HL-60/S4 treated with retinoic acid at 250 ng/mL for 4 days and 3 days (cell line): ENCODE measurements at regions not wholly inside any gene's neighbourhood (a gene's known extent, or its start where the extent isn't known, plus 50 kb on each side); places are given as distances from the start of the nearest gene placed in this dataset.
"Not testable (repeated sequence)": the region's sequence is repeated elsewhere in the genome, so short reads cannot be mapped to it uniquely, and the experiment has no call there.

Experiments used
- in situ Hi-C: fragments of 300-500 bp; cut with MboI; formaldehyde crosslinking; loops from 2 replicates; pipeline ENCODE4 v1.7.0; 2022; ENCODE audit warnings: low sequenced_read_pairs

DNA sequence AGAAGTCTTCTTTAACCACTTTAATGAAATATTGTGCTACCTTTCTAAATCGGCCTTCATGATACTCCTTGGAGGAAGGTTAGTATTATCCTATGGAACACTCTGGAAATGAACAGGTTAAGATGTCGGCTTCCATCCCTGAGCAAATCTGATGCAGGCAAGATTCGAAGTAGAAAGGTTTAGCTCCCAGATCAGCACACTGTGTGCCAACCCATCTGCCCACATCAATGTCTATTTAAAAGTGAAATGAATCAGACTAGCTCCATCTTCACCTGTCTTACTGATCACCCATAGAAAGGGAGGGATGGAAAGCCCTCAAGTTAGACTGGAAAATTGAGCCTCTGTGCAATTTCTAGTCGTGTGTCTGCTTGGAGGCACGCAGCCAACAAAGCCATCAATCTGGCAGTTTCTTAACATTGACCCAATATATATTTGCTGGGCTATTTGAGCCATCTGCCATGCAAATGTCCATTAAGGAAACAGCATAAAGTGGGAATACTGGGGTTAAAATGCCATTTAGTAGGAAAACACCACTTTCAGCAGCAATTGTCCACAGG, 506.1 kb downstream of the RMST start:
- in situ Hi-C loops = no loop called here

DNA sequence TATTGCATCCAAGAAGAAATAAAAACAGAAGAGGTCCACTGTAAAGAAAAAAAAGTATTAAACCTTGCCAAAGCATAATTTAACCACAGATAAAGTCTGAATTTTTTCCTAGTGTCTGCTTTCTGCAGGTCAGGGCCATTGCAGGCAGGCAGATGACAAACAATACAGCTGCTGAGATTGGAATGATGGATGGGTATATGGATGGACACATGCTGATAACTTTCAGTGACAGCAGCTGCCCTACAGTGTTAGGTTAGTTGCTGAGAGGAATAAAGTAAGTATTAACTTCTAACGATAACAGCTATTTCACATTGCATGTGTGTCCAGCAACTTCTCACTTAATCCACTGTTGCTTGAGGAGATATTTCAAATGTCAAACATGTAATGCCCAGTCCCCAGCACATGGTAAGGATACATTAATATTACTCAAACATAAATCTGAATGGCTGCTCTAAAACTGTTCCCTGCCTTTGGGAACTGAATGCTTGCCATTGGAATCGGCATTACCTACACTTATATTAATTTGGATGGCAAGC, 515.3 kb downstream of the RMST start:
- in situ Hi-C loops = no loop called here

DNA sequence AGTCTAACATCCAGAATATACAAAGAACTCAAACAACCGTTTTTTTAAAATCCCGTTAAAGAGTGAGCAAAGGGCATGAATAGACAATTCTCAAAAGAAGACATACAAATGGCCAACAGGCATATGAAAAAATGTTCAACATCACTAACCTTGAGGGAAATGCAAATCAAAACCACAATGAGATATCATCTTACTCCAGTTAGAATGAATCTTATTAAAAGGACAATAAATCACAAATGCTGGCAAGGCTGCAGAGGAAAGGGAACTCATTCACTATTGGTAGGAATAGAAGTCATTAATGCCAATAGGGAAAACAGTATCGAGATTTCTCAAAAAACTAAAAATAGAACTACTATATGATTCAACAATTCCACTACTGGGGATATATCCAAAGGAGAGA, 520.1 kb downstream of the RMST start:
- in situ Hi-C loops = no loop called here

DNA sequence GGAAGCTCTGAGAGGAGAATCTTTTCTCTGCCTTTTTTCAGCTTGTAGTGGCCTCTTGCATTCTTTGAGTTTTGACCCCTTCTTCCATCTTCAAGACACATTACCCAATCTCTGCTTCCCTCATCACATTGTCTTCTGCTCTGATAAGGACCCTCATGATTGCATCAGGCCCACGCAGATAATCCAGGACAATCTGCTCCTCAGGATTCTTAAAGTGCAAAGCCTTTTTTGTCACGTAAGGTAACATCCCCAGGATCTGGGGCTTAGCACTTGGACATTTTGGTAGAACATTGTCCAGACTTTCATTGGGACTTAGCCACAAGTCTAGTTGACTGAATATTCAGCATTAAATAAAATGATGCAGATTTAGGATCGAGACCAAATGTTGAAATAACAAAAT, 521.2 kb downstream of the RMST start:
- in situ Hi-C loops = no loop called here

DNA sequence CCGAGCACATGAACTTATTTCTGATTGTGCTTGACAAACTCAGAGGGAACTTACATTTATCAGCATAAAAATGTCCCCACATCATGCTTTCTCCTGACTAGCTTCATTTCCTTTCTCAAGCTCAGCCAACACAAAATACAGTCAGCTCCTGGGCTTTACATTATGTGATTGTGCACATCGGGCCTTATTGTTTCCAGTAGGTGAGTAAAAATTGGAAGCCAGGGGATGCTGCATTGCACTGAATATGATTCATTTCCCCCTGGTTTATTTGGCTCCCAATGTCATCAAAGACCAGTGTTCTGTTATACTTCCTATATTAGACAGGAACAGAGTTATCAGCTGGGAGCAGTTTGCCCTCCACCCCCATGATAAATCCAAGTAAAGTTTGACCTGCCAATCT, 521.8 kb downstream of the RMST start:
- in situ Hi-C loops = no loop called here

DNA sequence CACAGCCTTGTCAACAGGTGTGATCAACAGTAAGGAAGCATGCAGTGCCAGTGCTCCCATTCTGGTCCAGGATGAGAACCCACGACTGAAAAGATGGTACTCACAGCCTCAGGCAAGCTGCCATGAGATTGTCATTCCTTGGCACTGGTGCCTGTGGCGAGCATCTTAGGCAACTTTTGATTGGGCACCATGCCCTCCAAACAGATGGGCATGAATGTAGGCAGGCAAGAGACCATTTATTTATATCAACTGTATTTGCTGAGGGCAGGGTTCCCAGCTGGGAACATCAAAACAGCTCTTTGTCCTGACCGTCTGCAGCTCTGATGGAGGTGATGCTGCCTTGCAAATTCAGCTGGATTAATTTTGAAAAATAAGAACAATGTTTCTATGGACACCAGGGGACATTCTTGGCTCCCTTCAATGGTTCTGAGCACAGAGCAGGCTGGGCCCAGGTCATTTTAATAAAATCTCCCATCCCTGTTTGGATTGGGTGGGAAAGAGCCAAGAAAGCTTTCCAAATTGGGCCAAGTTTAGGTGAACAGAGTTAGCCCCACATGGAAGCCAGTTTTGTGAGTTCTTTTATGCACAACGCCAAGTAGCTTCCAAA, 522.5 kb downstream of the RMST start:
- in situ Hi-C loops = no loop called here

DNA sequence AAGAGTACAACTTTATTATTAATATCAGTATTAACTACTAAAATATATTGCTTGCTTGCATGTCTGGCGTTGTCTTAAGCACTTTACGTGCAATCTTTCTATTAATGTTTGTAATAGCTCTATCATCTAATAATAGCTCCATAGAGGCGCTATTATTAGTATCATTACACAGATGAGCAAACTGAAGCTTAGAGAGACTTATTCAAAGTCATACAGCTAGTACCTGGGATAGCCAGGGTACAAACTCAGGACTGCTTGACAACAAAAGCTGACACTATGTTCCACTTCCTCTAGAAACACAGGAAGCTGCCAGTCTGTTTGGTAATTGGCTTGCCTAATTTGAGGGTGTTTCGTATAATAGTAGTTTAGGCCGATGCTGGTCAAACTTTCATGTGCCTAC, 523.2 kb downstream of the RMST start:
- in situ Hi-C loops = no loop called here

DNA sequence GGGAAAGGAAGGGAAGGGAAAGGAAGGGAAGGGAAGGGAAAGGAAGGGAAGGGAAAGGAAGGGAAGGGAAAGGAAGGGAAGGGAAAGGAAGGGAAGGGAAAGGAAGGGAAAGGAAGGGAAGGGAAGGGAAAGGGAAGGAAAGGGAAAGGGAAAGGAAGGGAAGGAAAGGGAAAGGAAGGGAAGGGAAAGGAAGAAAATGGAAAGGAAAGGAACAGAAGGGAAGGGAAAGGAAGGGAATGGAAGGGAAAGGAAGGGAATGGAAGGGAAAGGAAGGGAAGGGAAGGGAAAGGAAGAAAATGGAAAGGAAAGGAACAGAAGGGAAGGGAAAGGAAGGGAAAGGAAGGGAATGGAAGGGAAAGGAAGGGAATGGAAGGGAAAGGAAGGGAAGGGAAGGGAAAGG, 526.0 kb downstream of the RMST start:
- in situ Hi-C loops = not testable (repeated sequence)

DNA sequence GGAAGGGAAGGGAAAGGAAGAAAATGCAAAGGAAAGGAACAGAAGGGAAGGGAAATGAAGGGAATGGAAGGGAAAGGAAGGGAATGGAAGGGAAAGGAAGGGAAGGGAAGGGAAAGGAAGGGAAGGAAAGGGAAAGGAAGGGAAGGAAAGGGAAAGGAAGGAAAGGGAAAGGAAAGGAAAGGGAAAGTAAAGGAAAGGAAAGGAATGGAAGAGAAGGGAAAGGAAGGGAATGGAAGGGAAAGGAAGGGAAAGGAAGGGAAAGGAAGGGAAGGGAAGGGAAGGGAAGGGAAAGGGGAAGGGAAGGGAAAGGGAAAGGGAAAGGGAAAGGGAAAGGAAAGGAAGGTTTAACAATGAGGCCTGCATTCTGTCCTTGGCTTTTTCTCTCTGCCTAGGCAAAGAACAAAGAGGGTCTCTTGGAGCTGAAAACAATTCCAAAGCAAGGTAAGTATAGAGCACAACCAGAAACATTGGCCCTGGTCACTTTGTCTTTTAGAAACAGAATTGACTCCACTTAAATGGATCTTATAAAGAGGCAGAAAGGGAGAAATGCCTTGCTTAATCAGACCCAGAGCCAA, 525.9 kb upstream of the TMPO start:
- in situ Hi-C loops = no loop called here

DNA sequence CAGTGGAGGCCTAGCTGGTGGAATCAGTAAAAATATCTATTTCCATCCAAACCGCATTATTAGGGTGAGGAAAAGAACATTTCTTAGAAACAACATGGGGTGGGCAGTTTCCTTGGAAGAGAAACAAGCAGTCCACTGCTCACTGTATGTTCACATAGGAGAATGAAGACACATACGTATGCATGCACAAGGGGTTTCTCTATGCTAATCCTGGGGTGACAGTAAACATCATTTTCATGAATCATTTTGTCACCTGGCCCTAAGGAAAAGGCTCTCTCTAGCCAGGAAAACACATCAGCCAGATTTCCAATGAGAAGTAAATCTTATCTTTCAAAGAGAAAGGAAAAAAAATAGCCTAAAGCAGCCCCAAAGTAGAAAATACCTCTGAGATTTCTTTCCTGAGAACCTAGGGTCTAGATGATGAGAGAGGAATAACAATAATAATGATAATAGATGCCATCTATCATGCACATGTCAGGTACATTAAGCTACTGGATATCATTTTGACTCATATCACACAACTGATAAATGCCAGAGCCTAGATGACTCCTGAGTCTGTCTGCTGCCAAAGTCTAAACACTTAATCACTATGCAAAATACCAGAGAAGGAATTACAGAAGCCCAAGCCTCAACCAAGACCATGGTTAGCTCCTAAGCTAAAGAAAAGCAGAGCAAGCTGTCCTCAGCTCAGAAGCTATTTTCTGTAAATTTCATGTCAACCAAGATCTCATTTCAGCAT, 520.5 kb upstream of the TMPO start:
- in situ Hi-C loops = no loop called here

DNA sequence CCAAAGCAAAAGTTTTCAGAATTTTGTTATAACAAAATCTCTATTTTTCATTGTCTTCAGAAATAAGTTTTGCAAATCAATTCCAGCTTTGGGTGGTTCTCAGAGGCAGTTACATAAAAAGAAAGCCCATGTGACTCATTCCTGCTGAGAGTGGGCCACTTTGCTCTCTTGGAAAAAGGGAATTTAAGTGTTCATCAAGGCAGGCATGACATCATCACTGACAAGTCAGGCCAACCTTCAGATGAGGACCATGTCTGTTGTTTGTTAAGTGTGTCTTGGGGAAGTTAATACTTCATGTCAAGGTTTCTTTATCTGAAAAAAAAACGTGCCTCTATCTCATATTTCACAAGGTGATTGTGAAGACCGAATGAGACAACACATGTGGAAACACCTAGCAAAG, 519.8 kb upstream of the TMPO start:
- in situ Hi-C loops = no loop called here

DNA sequence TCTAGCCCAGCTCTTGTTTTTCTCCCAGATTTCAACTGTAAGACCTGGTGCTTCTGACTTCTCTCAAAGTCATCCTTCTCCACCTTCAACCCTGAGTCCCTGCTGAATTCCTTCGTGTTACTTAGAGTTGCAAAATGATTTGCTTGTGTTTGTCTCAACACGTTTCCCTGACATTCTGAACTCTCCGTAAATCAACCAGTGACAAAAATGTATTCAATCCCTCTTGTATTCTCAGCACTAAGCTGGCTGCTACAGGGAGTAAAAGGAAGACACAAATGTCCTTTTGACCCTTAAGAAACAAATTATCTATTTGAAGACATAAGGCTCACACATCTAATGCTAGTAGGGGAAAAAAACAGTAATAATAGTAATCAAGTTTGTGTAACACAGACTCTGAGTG, 514.0 kb upstream of the TMPO start:
- in situ Hi-C loops = no loop called here

DNA sequence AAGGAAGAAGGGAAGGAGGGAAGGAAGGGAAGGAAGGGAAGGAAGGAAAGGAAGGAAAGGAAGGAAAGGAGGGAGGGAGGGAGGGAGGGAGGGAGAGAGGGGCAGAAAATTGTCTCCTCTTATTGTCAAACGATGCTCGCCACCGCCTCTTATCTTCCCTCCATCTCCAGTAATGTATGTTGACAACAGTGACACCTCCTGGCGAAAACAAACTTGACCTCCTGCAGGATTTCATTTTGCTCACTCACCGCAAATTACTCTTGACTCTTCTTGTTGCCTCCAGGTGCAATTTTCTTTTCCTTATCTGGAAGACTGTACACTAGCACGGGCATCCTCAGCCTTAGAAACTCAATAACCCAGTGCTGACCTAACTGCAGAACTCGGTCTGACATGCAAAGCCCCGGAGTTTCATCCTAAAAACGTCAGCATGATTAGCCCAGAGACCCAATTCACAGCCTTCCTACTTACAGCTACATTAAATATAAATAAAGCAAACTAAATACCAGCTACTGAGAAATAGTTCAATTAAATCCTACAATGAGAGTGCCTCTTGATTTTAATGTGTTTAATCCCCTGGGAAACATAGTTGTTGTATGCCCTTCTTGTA, 512.4 kb upstream of the TMPO start:
- in situ Hi-C loops = no loop called here

DNA sequence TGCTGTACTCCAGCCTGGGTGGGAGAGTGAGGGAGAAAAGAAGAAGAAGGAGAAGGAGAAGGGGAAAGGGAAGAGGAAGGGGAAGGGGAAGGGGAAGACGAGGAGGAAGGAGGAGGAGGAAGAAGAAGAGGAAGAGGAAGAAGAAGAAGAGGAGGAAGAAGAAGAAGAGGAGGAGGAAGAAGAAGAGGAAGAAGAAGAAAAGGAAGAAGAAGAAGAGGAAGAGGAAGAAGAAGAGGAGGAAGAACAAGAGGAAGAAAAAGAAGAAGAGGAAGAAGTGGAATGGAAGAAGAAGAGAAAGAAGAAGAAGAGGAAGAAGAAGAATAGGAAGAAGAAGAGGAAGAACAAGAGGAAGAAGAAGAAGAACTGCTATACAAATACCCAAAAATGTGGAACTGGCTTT, 507.4 kb upstream of the TMPO start:
- in situ Hi-C loops = no loop called here

DNA sequence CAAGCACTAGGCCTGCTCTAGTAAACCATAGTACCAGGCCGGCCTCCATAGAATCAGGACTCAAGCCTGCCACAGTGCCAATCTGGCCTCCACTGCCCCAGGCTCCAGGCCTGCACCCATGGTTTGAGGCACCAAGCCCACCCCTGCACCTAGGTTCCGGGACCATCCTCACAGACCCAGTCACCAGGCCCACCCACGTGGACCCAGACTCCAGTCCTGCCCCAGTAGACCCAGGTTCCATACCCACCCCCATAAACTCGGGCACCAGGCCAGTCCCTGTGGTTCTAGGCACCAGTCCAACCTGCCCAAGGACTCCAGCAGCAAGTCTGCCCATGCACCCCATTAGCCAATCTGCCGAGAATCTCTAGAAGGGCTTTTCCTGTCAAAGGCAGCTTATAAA, 501.8 kb upstream of the TMPO start:
- in situ Hi-C loops = no loop called here

DNA sequence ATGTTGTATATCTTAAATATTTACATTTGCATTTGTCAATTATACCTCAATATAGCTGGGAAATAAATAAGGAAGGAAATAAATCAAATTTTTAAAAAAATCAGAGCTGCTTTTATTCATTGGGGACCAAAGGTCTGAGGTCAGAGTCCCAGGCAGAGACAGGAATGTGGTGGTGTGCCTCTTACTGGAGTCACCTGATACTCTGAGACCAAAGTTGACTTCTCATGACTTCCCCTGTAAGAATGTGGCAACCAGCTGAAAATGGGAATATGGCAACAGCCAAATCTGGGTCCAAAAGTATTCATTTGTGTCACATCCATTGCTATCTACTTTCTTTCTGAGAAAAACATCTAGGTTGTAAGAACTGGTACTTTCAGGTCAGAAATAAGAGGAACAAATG, 496.6 kb upstream of the TMPO start:
- in situ Hi-C loops = no loop called here

DNA sequence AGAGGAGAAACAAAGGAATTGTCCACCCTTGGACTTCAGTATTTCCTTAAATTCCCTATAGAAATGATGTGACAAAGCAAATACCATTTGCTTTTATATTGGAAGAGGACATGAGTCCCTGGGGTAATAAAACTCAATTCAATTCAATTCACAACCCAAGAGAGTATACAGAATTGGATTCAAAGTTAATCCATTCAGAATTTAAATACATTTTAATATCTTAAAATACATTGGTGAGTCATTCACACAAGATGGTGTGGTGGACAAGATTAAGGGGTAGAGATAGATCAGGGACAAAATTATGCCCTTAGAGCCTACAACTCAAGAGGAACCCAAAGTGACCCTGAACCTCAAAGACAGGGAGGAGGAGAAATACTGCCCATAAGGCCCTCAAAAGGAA, 495.0 kb upstream of the TMPO start:
- in situ Hi-C loops = no loop called here

DNA sequence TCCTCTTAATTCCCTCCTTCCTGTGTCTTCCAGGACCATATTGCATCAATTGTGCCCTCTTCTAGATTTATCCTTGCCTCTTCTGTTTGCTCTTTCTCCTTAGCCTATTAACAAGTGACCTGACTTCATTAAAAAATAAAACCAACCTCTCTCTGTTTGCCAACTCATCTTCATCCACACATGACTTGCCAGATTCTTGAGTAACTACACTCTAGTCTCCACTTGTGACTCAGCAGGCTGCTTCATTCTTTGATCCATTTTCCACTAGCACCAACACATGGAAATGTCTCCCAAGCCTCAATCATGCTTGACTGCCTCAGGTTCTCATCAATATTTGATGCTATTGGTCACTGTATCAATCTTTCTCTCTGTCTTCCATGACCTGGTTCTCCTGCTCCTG, 492.4 kb upstream of the TMPO start:
- in situ Hi-C loops = no loop called here

DNA sequence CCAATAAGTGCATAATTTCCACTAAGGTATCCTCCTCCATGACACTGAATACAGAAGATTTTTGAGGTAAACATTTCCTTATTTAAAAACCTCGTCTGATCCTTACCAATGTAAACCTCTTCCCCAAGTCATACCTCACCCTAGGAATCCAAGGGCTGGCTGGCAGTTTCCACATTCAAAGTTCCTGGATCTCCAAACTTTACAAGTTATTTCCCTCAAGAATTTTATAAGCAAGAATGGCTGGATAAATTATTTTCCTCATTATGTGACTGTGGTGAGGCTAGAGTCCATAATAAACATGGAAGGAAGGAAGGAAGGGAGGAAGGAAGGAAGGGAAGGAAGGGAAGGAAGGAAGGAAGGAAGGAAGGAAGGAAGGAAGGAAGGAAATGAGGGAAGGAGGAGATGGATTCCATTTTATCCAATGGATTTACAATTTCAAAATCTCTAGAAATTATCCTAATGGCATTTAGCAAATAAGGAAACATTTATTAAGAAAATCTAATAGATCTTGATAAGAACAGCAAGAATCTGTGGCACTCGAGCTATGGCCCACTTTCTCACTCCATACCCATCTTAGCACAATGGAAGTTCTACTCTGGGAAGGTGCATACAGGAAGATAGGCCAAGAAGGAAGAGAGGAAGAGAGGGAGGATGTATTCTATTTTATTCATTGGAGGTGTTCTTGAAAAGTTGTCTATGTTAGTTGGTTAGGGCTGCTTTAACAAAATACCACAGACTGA, 477.8 kb upstream of the TMPO start:
- in situ Hi-C loops = no loop called here

DNA sequence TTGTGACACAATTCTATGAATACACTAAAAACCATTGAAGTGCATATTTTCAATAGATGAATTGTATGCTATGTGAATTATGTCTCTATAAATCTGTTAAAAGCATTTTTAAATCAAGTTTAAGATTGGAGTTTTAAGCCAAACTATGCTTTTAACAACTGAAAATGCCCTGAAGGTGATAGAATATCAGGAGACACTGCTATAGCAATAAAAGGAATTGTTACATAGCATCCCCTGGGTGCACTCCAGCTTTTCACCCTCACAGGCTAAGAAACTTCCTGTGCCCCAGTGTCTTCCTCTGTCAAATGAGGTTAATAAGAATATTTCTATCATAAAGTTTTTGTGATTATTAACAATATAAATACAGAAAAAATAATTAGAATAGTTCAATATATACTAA, 472.7 kb upstream of the TMPO start:
- in situ Hi-C loops = no loop called here

DNA sequence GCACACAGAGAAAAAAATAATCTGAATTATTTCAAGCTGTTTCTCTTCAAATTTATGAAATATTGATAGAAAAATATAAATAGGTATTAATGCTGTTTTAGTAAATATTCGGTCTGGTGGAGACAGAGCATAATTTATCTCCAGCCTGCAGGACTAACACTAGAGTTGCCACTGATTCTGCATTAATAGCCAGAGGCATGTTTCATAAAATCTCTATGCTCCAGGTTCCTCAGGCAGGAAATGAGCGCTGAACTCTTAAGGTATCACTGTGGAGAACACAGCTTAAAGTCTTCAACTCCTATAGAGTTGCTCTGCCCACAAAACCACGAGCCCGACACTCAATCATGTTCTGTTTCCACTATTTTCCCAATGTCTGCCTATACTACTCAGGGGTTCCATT, 470.0 kb upstream of the TMPO start:
- in situ Hi-C loops = no loop called here
